ENCODE measurements at regions not wholly inside any gene's neighbourhood (a gene's known extent, or its start where the extent isn't known, plus 50 kb on each side); places are given as distances from the start of the nearest gene placed in this dataset.
"Not testable (repeated sequence)": the region's sequence is repeated elsewhere in the genome, so short reads cannot be mapped to it uniquely, and the experiment has no call there.

GRCh38 chr2:101645886-101646285 lies 51.6 kb upstream of the MAP4K4 start:
- DNase-seq (ENCODE audit: low spot score) = not testable (repeated sequence)

GRCh38 chr2:101644842-101645383 lies 52.6 kb upstream of the MAP4K4 start:
- DNase-seq (ENCODE audit: low spot score) = no peak

- DNase-seq (ENCODE audit: low spot score) = no peak
Observed at GRCh38 chr2:101643004-101643524, 54.4 kb upstream of the MAP4K4 start.

- DNase-seq (ENCODE audit: low spot score) = no peak
Observed at GRCh38 chr2:101638817-101639605, 58.5 kb upstream of the MAP4K4 start.

- DNase-seq (ENCODE audit: low spot score) = no peak
Observed at GRCh38 chr2:101638181-101638711, 59.3 kb upstream of the MAP4K4 start.

GRCh38 chr2:101630224-101630949 lies 67.1 kb upstream of the MAP4K4 start:
- DNase-seq (ENCODE audit: low spot score) = no peak

GRCh38 chr2:101628030-101628392 lies 69.5 kb upstream of the MAP4K4 start:
- DNase-seq (ENCODE audit: low spot score) = no peak

- DNase-seq (ENCODE audit: low spot score) = no peak
Observed at GRCh38 chr2:101627285-101628029, 70.0 kb upstream of the MAP4K4 start.

- DNase-seq (ENCODE audit: low spot score) = not testable (repeated sequence)
Observed at GRCh38 chr2:101625814-101626213, 71.7 kb upstream of the MAP4K4 start.

GRCh38 chr2:101625387-101625786 lies 72.1 kb upstream of the MAP4K4 start:
- DNase-seq (ENCODE audit: low spot score) = no peak

GRCh38 chr2:101624706-101625332 lies 72.7 kb upstream of the MAP4K4 start:
- DNase-seq (ENCODE audit: low spot score) = no peak

GRCh38 chr2:101623031-101623521 lies 74.4 kb upstream of the MAP4K4 start:
- DNase-seq (ENCODE audit: low spot score) = peak; percentile 65

- DNase-seq (ENCODE audit: low spot score) = peak; percentile 52
Observed at GRCh38 chr2:101622210-101623030, 75.1 kb upstream of the MAP4K4 start.

GRCh38 chr2:101619191-101619591 lies 78.3 kb upstream of the MAP4K4 start:
- DNase-seq (ENCODE audit: low spot score) = no peak

GRCh38 chr2:101617796-101618195 lies 79.7 kb upstream of the MAP4K4 start:
- no peak for DNase-seq (ENCODE audit: low spot score)

- DNase-seq (ENCODE audit: low spot score) = no peak
Observed at GRCh38 chr2:101617188-101617587, 80.3 kb upstream of the MAP4K4 start.

- no peak for DNase-seq (ENCODE audit: low spot score)
Observed at GRCh38 chr2:101614127-101614759, 83.3 kb upstream of the MAP4K4 start.

- DNase-seq (ENCODE audit: low spot score) = no peak
Observed at GRCh38 chr2:101613056-101613704, 84.3 kb upstream of the MAP4K4 start.

- DNase-seq (ENCODE audit: low spot score) = no peak
Observed at GRCh38 chr2:101612019-101612418, 85.5 kb upstream of the MAP4K4 start.

Measured in germinal center (tissue), 1 donor.